Heart right ventricle (tissue), 16 donors: ENCODE measurements at regions not wholly inside any gene's neighbourhood (a gene's known extent, or its start where the extent isn't known, plus 50 kb on each side); places are given as distances from the start of the nearest gene placed in this dataset.

Experiments
- ATAC-seq, 8 donors: fragments of 200-7000 bp; cut with Tn5 transposase; one replicate each; pipeline ENCODE4 v1.9.1; 2020; ENCODE audit warnings: mild to moderate bottlenecking in 8 of 8, moderate library complexity in 8 of 8, moderate number of reproducible peaks in 1 of 8
- DNase-seq, 2 donors: peaks; one replicate each; pipeline ENCODE4 v3.0.0-alpha.2; 2020
- H3K27ac ChIP-seq, 10 donors: fragments of 200-600 bp; sonication (generic) in 2 of 10; one replicate each; pipeline versions ENCODE4 v1.5.0 to v1.8.0; 2020 to 2022; ENCODE audit warnings: mild to moderate bottlenecking in 3 of 10
- H3K27me3 ChIP-seq, 7 donors: fragments of 200-600 bp; one replicate each; pipeline ENCODE4 v1.8.0; 2021 to 2022; ENCODE audit warnings: mild to moderate bottlenecking in 2 of 7
- H3K36me3 ChIP-seq, 9 donors: fragments of 200-600 bp; sonication (generic) in 1 of 9; one replicate each; pipeline versions ENCODE4 v1.5.0 to v1.8.0; 2020 to 2022; ENCODE audit warnings: mild to moderate bottlenecking in 2 of 9
- H3K4me1 ChIP-seq, 9 donors: fragments of 200-600 bp; sonication (generic) in 1 of 9; one replicate each; pipeline versions ENCODE4 v1.5.0 to v1.8.0; 2020 to 2022; ENCODE audit warnings: mild to moderate bottlenecking in 4 of 9
- H3K4me3 ChIP-seq, 10 donors: fragments of 200-600 bp; sonication (generic) in 2 of 10; one replicate each; pipeline versions ENCODE4 v1.5.0 to v1.8.0; 2020 to 2022; ENCODE audit warnings: mild to moderate bottlenecking in 7 of 10, moderate library complexity in 2 of 10
- H3K9me3 ChIP-seq, 11 donors: fragments of 200-600 bp in 10 of 11; sonication (generic) in 2 of 11; one replicate each; pipeline versions ENCODE4 v1.5.0 to v1.8.0; 2013 to 2022; ENCODE audit warnings: mild to moderate bottlenecking in 2 of 11, control low read depth in 1 of 11, moderate library complexity in 1 of 11
- WGBS, 2 donors: extraction: QIAGEN DNeasy Blood & Tissue Kit; methylation state at CpG; one replicate each; pipeline ENCODE4 v1.1.7; 2013; ENCODE audit warnings: inconsistent platforms in 1 of 2; 5-methylcytosine and 5-hydroxymethylcytosine counted together
- intact Hi-C, 10 donors: fragments of 100-400 bp; cut with DNase I; formaldehyde crosslinking; loops; one replicate each; pipeline versions ENCODE4 v1.11.1 to v1.14.2; 2022
- TF ChIP-seq, protein P1 (sequence below), 9 donors: fragments of 200-600 bp; sonication (generic) in 2 of 9; IDR thresholded peaks; one replicate each; pipeline versions ENCODE4 v1.5.0 to v1.8.0; 2021 to 2022; ENCODE audit warnings: antibody characterized with exemption in 9 of 9, mild to moderate bottlenecking in 5 of 9, moderate library complexity in 1 of 9
- donor health status: Arrhythmogenic right ventricular cardiomyopathy.
- donor health status: ischemic (EF 13 %, LVEDD 7.1; RV severe dilation, severe dysfunction).
- donor health status: healthy with polysubstance abuse.
- donor health status: DM: no; HTN: yes; CAD: no.
- donor health status: DM: no; HTN: no; CAD: no.
- donor health status: ischemic (EF 25% LVEDD 6.9; RV normal size, moderate dysfunction).
- donor health status: ischemic (EF 25% LVEDD 5.7; RV mildly dilated, moderate dysfunction).
- donor health status: healthy.
- donor health status: DM: yes; HTN: yes; CAD: no.
- donor health status: Ischemic cardiomyopathy.
- donor health status: ischemic (EF 35%, LVEDD 5.7; RV mildly dilated, moderate dysfunction).
- donor health status: nonischemic (EF 11% LVEDD 7.7; RV severe dilation, severe dysfunction).
- donor health status: DM: yes; HTN: yes; CAD: no.
- donor health status: PGD.
- donor health status: ischemic (EF 29% LVEDD 5.4; RV normal size, mild dysfunction).
- donor health status: nonischemic (EF 23%, LVEDD 6.1; RV moderate dilation, normal function).

DNA sequence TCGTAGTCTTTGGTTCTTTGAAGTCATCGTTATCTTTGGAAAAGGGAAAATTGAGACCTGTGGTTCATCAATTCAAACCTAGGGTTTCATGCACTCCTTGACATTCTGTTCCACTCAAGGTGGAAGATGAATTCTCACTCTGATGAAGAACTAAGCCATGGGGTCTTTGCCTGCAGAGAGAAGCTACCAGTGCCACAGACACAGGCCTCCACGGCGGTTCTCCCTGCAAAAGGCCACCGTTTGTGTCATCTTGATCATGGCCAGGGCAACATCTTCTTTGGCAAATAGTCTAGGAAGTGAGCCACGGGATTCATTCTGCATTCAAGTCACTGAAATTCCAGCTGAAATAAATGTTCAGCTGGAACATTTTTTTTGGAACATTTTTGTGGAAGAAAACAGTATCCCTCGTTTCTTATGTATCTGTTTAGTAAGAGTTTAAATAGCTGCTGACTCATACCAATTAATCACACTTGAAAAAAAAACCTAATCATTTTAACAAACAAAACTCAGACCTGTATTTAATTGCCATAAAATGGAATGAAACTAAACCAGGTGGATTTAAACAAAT, 206.0 kb upstream of the FOXQ1 start:
- peaks cover 0 to 14% (median 0%) of the 10 kb centered on the region in 9 donors for H3K4me1 ChIP-seq
- WGBS, 2 donors, result 77 to 85% methylated on average over 7 of the region's 7 CpGs
- no peaks in the 10 kb centered on the region for H3K36me3 ChIP-seq
- H3K27ac ChIP-seq, result no peak overlapping the region
- DNase-seq (no peak), ATAC-seq (no peak)
- no peak overlapping the region for H3K4me3 ChIP-seq
- intact Hi-C loops, result no loop called here
- TF ChIP-seq, protein P1, sequence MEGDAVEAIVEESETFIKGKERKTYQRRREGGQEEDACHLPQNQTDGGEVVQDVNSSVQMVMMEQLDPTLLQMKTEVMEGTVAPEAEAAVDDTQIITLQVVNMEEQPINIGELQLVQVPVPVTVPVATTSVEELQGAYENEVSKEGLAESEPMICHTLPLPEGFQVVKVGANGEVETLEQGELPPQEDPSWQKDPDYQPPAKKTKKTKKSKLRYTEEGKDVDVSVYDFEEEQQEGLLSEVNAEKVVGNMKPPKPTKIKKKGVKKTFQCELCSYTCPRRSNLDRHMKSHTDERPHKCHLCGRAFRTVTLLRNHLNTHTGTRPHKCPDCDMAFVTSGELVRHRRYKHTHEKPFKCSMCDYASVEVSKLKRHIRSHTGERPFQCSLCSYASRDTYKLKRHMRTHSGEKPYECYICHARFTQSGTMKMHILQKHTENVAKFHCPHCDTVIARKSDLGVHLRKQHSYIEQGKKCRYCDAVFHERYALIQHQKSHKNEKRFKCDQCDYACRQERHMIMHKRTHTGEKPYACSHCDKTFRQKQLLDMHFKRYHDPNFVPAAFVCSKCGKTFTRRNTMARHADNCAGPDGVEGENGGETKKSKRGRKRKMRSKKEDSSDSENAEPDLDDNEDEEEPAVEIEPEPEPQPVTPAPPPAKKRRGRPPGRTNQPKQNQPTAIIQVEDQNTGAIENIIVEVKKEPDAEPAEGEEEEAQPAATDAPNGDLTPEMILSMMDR (IDR thresholded peaks at IDR 0.05), result no peak
- peaks cover 0 to 29% (median 7%) of the 10 kb centered on the region in 7 donors for H3K27me3 ChIP-seq
- H3K9me3 ChIP-seq, result no peaks in the 10 kb centered on the region

GRCh38 chr6:1104988-1105670, 206.8 kb upstream of the FOXQ1 start:
- H3K27me3 ChIP-seq, result peaks cover 0 to 32% (median 10%) of the 10 kb centered on the region in 7 donors
- H3K4me1 ChIP-seq, result peaks cover 0 to 14% (median 0%) of the 10 kb centered on the region in 9 donors
- ATAC-seq, result no peak
- TF ChIP-seq, protein P1 (IDR thresholded peaks at IDR 0.05), result no peak
- no peaks in the 10 kb centered on the region for H3K36me3 ChIP-seq
- intact Hi-C loops, result no loop called here
- H3K9me3 ChIP-seq, result no peaks in the 10 kb centered on the region
- H3K27ac ChIP-seq, result no peak overlapping the region
- H3K4me3 ChIP-seq, result no peak overlapping the region
- 66 to 74% methylated on average over 8 of the region's 8 CpGs for WGBS, 2 donors
- DNase-seq, result no peak

DNA sequence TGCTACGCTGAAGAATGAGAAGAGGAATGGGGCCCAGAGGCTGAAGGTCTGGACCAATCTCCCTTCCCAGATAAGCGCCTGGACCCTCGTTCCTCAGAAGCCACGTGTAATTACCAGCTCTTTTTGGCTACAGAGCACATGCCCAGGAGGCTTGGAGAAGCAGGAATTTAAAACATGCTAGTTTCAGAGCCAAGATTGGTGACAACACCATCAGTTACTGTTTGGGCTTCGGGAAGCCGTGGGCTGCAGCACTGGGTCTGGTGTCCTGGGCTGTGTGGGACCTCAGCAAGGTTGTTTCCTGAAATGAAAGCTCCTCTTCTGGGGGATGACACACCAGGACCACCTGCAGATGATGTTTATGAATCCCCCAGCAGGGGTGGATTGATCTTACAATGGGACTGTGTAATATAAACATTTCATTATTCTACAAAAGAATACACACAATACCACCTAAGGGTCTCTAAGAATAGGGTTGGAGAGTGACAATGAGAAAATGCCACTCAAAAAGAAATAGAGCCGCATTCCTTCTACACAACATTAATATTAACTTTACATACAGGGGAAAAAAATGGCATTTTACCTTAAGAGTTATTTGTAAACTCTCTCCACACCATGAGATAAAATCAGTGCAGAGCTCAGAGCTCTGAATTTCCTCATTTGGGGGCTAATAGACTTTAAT, 207.8 kb upstream of the FOXQ1 start:
- ATAC-seq, result peak in 2 of 8 donors; percentile 29 to 35
- intact Hi-C loops, result no loop called here
- no peaks in the 10 kb centered on the region for H3K36me3 ChIP-seq

GRCh38 chr6:1103021-1103420, 208.9 kb upstream of the FOXQ1 start:
- no peak for DNase-seq
- Histone ChIP-seq H3K27ac (no peak overlapping the region), H3K36me3 (no peaks in the 10 kb centered on the region), H3K27me3 (peaks cover 0 to 44% (median 15%) of the 10 kb centered on the region in 7 donors), H3K4me3 (no peak overlapping the region), H3K4me1 (peaks cover 0 to 14% (median 0%) of the 10 kb centered on the region in 9 donors), H3K9me3 (no peaks in the 10 kb centered on the region)
- TF ChIP-seq, protein P1 (IDR thresholded peaks at IDR 0.05), result no peak
- intact Hi-C loops, result no loop called here
- peak in 1 of 8 donors; percentile 61 for ATAC-seq
- WGBS, 2 donors, result 24 to 40% methylated on average over 8 of the region's 8 CpGs

More for the DNA sequence above, 207.8 kb upstream of the FOXQ1 start:
- Histone ChIP-seq H3K9me3 (no peaks in the 10 kb centered on the region), H3K4me3 (no peak overlapping the region), H3K27me3 (peaks cover 0 to 41% (median 12%) of the 10 kb centered on the region in 7 donors), H3K27ac (no peak overlapping the region), H3K4me1 (peaks cover 0 to 14% (median 0%) of the 10 kb centered on the region in 9 donors)
- WGBS, 2 donors, result 38 to 39% methylated on average over 7 of the region's 7 CpGs
- DNase-seq, result no peak
- TF ChIP-seq, protein P1 (IDR thresholded peaks at IDR 0.05), result no peak
